IMR-90 (cell line): ENCODE measurements at regions not wholly inside any gene's neighbourhood (a gene's known extent, or its start where the extent isn't known, plus 50 kb on each side); places are given as distances from the start of the nearest gene placed in this dataset.
A peak's percentile ranks its signal among the peaks of the same experiment; 100 is the strongest.

Experiments
- ATAC-seq: fragments of 200-7000 bp; cut with Tn5 transposase; 2 replicates; pipeline ENCODE4 v1.9.1; 2020; ENCODE audit warnings: low read depth, mild to moderate bottlenecking, moderate library complexity
- BruUV-seq: library from RNA; stranded (reverse); fragments of 400-500 nt; replicated peaks from 2 replicates; lab custom pipeline; 2021; lab: Mats Ljungman, UMichigan
- CTCF ChIA-PET: fragments of 300-600 bp; formaldehyde crosslinking; extraction: SDS; loops from one replicate; lab custom pipeline; 2021; ENCODE audit warnings: antibody characterized with exemption; lab: Yijun Ruan, JAX
- POLR2A ChIA-PET: fragments of 300-600 bp; sonication (Branson Sonifier 250); formaldehyde crosslinking; loops from one replicate; lab custom pipeline; 2022; ENCODE audit warnings: antibody characterized with exemption; ENCODE audit not compliant: unreplicated experiment; lab: Charles Lee
- DNase-seq: peaks from one replicate; pipeline ENCODE4 v3.0.0; 2013
- H2AFZ ChIP-seq: replicated peaks from 2 replicates; pipeline ENCODE3; 2013; ENCODE audit warnings: low read length, mild to moderate bottlenecking; ENCODE audit not compliant: poor library complexity
- H2AK5ac ChIP-seq: 2 replicates; pipeline ENCODE4 v1.6.1; 2013; ENCODE audit warnings: low read depth, low read length, inconsistent platforms
- H2AK9ac ChIP-seq: replicated peaks from 2 replicates; pipeline ENCODE3; 2013; ENCODE audit warnings: mild to moderate bottlenecking, low read depth, low read length, moderate library complexity; ENCODE audit not compliant: poor library complexity
- H2BK120ac ChIP-seq: 2 replicates; pipeline ENCODE4 v1.6.1; 2013; ENCODE audit warnings: low read depth, low read length, inconsistent platforms
- H2BK15ac ChIP-seq: 3 replicates; pipeline ENCODE4 v1.6.1; 2013; ENCODE audit warnings: low read depth, low read length, inconsistent platforms
- H2BK20ac ChIP-seq: 2 replicates; pipeline ENCODE4 v1.6.1; 2013; ENCODE audit warnings: low read depth, mild to moderate bottlenecking, inconsistent platforms, low read length, moderate library complexity
- H2BK5ac ChIP-seq: 2 replicates; pipeline ENCODE4 v1.6.1; 2013; ENCODE audit warnings: mild to moderate bottlenecking, low read depth, low read length, inconsistent platforms; ENCODE audit not compliant: poor library complexity, severe bottlenecking
- H3K14ac ChIP-seq: replicated peaks from 2 replicates; pipeline ENCODE4 v1.6.1; 2013; ENCODE audit warnings: low read depth, low read length, inconsistent platforms
- H3K18ac ChIP-seq: 2 replicates; pipeline ENCODE4 v1.6.1; 2013; ENCODE audit warnings: low read depth, low read length, control low read depth
- H3K23ac ChIP-seq: 2 replicates; pipeline ENCODE4 v1.6.1; 2013; ENCODE audit warnings: low read depth, low read length, inconsistent platforms
- H3K27ac ChIP-seq: 2 replicates; pipeline ENCODE4 v1.5.1; 2013; ENCODE audit warnings: mild to moderate bottlenecking, control low read depth, low read length; ENCODE audit not compliant: insufficient read depth
- H3K27me3 ChIP-seq: 2 replicates; pipeline ENCODE4 v1.6.1; 2013; ENCODE audit warnings: low read length; ENCODE audit not compliant: control insufficient read depth, insufficient read depth
- H3K36me3 ChIP-seq: 2 replicates; pipeline ENCODE4 v1.6.1; 2013; ENCODE audit warnings: low read length, mixed read lengths; ENCODE audit not compliant: control insufficient read depth, insufficient read depth
- H3K4ac ChIP-seq: 2 replicates; pipeline ENCODE4 v1.6.1; 2013; ENCODE audit warnings: low read depth, low read length, inconsistent platforms
- H3K4me1 ChIP-seq: 2 replicates; pipeline ENCODE4 v1.6.1; 2013; ENCODE audit warnings: low read length, mixed read lengths; ENCODE audit not compliant: control insufficient read depth, insufficient read depth
- H3K4me2 ChIP-seq: 2 replicates; pipeline ENCODE4 v1.6.1; 2013; ENCODE audit warnings: low read depth, mild to moderate bottlenecking, control low read depth, low read length, moderate library complexity
- H3K4me3 ChIP-seq: 2 replicates; pipeline ENCODE4 v1.5.1; 2013; ENCODE audit warnings: low read depth, mild to moderate bottlenecking, control low read depth, low read length, moderate library complexity; ENCODE audit not compliant: insufficient read depth
- H3K56ac ChIP-seq: 2 replicates; pipeline ENCODE4 v1.6.1; 2013; ENCODE audit warnings: low read length, inconsistent platforms; ENCODE audit not compliant: insufficient read depth; ENCODE audit errors: extremely low read depth
- H3K79me1 ChIP-seq, 2 experiments: 2 replicates each; pipeline ENCODE4 v1.6.1; 2013; ENCODE audit warnings: low read length in 2 of 2, inconsistent platforms in 1 of 2, low read depth in 1 of 2
- H3K9ac ChIP-seq: 2 replicates; pipeline ENCODE4 v1.6.1; 2013; ENCODE audit warnings: low read depth, low read length, control low read depth
- H3K9me1 ChIP-seq: 2 replicates; pipeline ENCODE4 v1.6.1; 2013; ENCODE audit warnings: low read length, inconsistent platforms; ENCODE audit not compliant: insufficient read depth
- H3K9me3 ChIP-seq: 2 replicates; pipeline ENCODE4 v1.6.1; 2013; ENCODE audit warnings: low read length; ENCODE audit not compliant: control insufficient read depth, insufficient read depth
- H4K20me1 ChIP-seq: 2 replicates; pipeline ENCODE4 v1.6.1; 2013; ENCODE audit warnings: low read length, inconsistent platforms; ENCODE audit not compliant: insufficient read depth
- H4K5ac ChIP-seq: 2 replicates; pipeline ENCODE4 v1.6.1; 2013; ENCODE audit warnings: mild to moderate bottlenecking, low read depth, low read length, control low read depth
- H4K8ac ChIP-seq, 2 experiments: 2 replicates each; pipeline ENCODE4 v1.6.1; 2013; ENCODE audit warnings: low read depth in 2 of 2, low read length in 2 of 2, control low read depth in 1 of 2, inconsistent platforms in 1 of 2
- H4K91ac ChIP-seq: 2 replicates; pipeline ENCODE4 v1.6.1; 2013; ENCODE audit warnings: low read depth, low read length, inconsistent platforms; ENCODE audit not compliant: insufficient read depth
- BHLHE40 ChIP-seq: fragments of 150-350 bp; IDR thresholded peaks from 2 replicates; pipeline ENCODE4 v1.6.1; 2016; ENCODE audit warnings: mild to moderate bottlenecking, low read depth, low read length
- CHD1 ChIP-seq: IDR thresholded peaks from 2 replicates; pipeline ENCODE4 v1.6.1; 2012; ENCODE audit warnings: low read depth, low read length, improper control_type of control experiment
- MAFK ChIP-seq: IDR thresholded peaks from 2 replicates; pipeline ENCODE4 v1.6.1; 2012; ENCODE audit warnings: low read depth, low read length, improper control_type of control experiment
- MAZ ChIP-seq: IDR thresholded peaks from 2 replicates; pipeline ENCODE4 v1.6.1; 2012; ENCODE audit warnings: low read depth, mild to moderate bottlenecking, low read length, improper control_type of control experiment, moderate library complexity, borderline replicate concordance
- MXI1 ChIP-seq: IDR thresholded peaks from 2 replicates; pipeline ENCODE4 v1.6.1; 2012; ENCODE audit warnings: low read depth, mild to moderate bottlenecking, low read length, moderate library complexity, borderline replicate concordance
- NFE2L2 ChIP-seq: fragments of 150-350 bp; IDR thresholded peaks from 2 replicates; pipeline ENCODE4 v1.6.1; 2016; ENCODE audit warnings: low read depth, mild to moderate bottlenecking, low read length
- POLR2A ChIP-seq: IDR thresholded peaks from 2 replicates; pipeline ENCODE4 v1.6.1; 2012; ENCODE audit warnings: mild to moderate bottlenecking, low read depth, low read length
- RAD21 ChIP-seq: IDR thresholded peaks from 2 replicates; pipeline ENCODE4 v1.6.1; 2012; ENCODE audit warnings: low read length, improper control_type of control experiment
- RCOR1 ChIP-seq: IDR thresholded peaks from 2 replicates; pipeline ENCODE4 v1.6.1; 2012; ENCODE audit warnings: mild to moderate bottlenecking, low read length, improper control_type of control experiment; ENCODE audit not compliant: insufficient replicate concordance
- WGBS, 2 experiments: methylation state at CpG; one replicate each; pipeline versions ENCODE4 v1.1.5 to v1.1.7; 2013; ENCODE audit warnings: missing lambda C conversion rate in 2 of 2; ENCODE audit not compliant: insufficient read length in 1 of 2; ENCODE audit errors: extremely low coverage in 2 of 2; 5-methylcytosine and 5-hydroxymethylcytosine counted together
- dilution Hi-C: fragments of 300-500 bp; cut with HindIII; formaldehyde crosslinking; loops from one replicate; pipeline ENCODE4 v1.14.3; 2018; ENCODE audit warnings: low sequenced_read_pairs; ENCODE audit not compliant: unreplicated experiment
- in situ Hi-C: fragments of 300-500 bp; cut with MboI; formaldehyde crosslinking; loops from 3 replicates; pipeline ENCODE4 v1.14.3; 2019; ENCODE audit warnings: low sequenced_read_pairs, inconsistent platforms, mixed read lengths
- intact Hi-C: fragments of 100-400 bp; cut with micrococcal nuclease; formaldehyde crosslinking; loops from 2 replicates; pipeline ENCODE4 v1.10.0; 2022

DNA sequence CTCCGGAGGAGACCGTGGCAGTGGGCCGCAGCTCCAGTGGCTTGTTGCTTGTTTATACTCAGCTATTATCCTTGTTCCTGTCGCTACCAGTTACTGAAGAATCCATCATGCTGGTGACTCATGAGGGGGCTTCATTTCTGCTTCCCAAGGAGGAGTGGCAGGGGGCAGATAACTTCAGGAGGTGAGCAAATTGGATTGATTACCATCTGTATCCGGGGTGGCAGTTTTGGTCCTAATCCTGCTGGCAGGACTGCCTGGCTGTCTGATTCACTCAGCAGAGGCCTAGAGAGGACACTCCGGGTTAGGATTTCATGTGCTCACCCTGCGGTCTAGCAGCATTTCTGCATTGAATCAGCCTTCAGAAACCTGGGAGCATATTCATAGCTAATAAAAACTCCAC lies 230.0 kb downstream of the ACTR3 start:
- Histone ChIP-seq H4K20me1 (no peaks in the 10 kb centered on the region), H3K9me1 (no peaks in the 10 kb centered on the region), H4K91ac (no peak overlapping the region), H2AFZ (no peak overlapping the region), H2BK20ac (no peak overlapping the region), H4K5ac (no peak overlapping the region), H3K4me2 (no peak overlapping the region), H3K18ac (no peak overlapping the region), H2BK120ac (no peak overlapping the region), H4K8ac (no peak overlapping the region), H3K27ac (no peak overlapping the region), H3K4ac (no peak overlapping the region), H3K79me1 (no peaks in the 10 kb centered on the region), H3K36me3 (no peaks in the 10 kb centered on the region), H3K14ac (no peak overlapping the region), H3K27me3 (no peaks in the 10 kb centered on the region), H2AK5ac (no peak overlapping the region), H3K23ac (no peak overlapping the region), H3K9me3 (no peaks in the 10 kb centered on the region), H2AK9ac (no peak overlapping the region), H2BK5ac (no peak overlapping the region), H3K4me1 (no peaks in the 10 kb centered on the region), H2BK15ac (no peak overlapping the region), H3K56ac (no peak overlapping the region), H3K4me3 (no peak overlapping the region), H3K9ac (no peak overlapping the region)
- POLR2A ChIA-PET, result no interaction called here
- no peak; the same call in 1 of the 2 replicates for ATAC-seq
- BruUV-seq, result no TSS peak
- TF ChIP-seq MAFK (no peak), CHD1 (no peak), RAD21 (no peak), BHLHE40 (no peak), POLR2A (no peak), RCOR1 (no peak), NFE2L2 (no peak), MXI1 (no peak), MAZ (no peak)
- WGBS, 2 experiments, result 20% methylated on average over 1 of the region's 7 CpGs; no CpG with 5 or more reads in 1 of the 2 experiments
- dilution Hi-C loops, result no loop called here
- in situ Hi-C loops, result no loop called here
- DNase-seq, result peak; percentile 6
- intact Hi-C loops, result no loop called here
- CTCF ChIA-PET, result no interaction called here
